ENCODE measurements at regions not wholly inside any gene's neighbourhood (a gene's known extent, or its start where the extent isn't known, plus 50 kb on each side); places are given as distances from the start of the nearest gene placed in this dataset.

DNA sequence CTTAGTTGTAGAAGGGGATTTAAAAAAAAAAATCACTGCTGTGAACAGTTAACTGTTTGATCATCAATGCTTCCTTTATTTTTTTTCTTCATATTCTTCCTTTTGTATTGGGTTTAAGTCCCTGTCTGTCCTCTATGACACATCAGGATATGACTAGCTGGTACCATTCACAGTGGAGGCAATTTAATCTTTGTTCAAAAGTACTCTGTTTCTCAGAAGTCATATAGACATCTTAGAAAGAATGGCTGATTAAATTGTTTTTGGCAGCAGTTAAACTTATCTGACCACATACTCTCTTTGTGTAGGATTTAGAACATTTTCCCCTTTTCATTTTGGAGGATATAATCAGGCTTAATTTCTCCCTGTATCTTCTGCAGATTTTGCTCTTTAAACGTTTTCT, 807.8 kb upstream of the CDH2 start:
- TF ChIP-seq, protein P1, sequence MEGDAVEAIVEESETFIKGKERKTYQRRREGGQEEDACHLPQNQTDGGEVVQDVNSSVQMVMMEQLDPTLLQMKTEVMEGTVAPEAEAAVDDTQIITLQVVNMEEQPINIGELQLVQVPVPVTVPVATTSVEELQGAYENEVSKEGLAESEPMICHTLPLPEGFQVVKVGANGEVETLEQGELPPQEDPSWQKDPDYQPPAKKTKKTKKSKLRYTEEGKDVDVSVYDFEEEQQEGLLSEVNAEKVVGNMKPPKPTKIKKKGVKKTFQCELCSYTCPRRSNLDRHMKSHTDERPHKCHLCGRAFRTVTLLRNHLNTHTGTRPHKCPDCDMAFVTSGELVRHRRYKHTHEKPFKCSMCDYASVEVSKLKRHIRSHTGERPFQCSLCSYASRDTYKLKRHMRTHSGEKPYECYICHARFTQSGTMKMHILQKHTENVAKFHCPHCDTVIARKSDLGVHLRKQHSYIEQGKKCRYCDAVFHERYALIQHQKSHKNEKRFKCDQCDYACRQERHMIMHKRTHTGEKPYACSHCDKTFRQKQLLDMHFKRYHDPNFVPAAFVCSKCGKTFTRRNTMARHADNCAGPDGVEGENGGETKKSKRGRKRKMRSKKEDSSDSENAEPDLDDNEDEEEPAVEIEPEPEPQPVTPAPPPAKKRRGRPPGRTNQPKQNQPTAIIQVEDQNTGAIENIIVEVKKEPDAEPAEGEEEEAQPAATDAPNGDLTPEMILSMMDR (IDR thresholded peaks at IDR 0.05) = no peak
- Histone ChIP-seq H3K36me3 (no peaks in the 10 kb centered on the region), H3K9me3 (no peaks in the 10 kb centered on the region), H3K4me3 (no peak overlapping the region), H3K4me1 (no peaks in the 10 kb centered on the region), H3K27ac (no peak overlapping the region), H3K27me3 (no peaks in the 10 kb centered on the region)
- DNase-seq = no peak
- intact Hi-C loops (cut with DNase I; ENCODE audit: low total_unique reads) = no loop called here

DNA sequence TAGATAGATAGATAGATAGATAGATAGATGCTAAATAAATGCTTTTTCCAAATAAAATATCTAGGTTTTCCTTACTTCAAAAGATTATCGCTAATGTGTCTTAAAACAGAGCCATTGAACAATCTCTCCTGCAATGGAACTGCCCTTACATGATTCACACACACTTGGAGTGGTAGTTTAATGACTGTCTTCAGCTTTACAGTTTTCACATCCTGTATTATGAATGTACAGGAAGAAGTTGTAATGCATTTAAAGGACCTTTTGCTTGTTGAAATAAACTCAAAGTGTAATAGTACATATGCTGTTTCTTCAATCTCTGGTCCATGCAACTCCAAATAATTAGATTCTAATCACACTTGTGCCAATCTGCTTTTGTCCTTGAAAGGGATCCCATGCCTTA, 797.6 kb upstream of the CDH2 start:
- TF ChIP-seq, protein P1 (IDR thresholded peaks at IDR 0.05) = no peak
- no peaks in the 10 kb centered on the region for H3K27me3 ChIP-seq
- DNase-seq = no peak
- H3K9me3 ChIP-seq = no peaks in the 10 kb centered on the region
- H3K27ac ChIP-seq = no peak overlapping the region
- no peaks in the 10 kb centered on the region for H3K36me3 ChIP-seq
- intact Hi-C loops (cut with DNase I; ENCODE audit: low total_unique reads) = no loop called here
- no peak overlapping the region for H3K4me3 ChIP-seq
- H3K4me1 ChIP-seq = peaks cover 0 to 10% (median 0%) of the 10 kb centered on the region in 4 donors

DNA sequence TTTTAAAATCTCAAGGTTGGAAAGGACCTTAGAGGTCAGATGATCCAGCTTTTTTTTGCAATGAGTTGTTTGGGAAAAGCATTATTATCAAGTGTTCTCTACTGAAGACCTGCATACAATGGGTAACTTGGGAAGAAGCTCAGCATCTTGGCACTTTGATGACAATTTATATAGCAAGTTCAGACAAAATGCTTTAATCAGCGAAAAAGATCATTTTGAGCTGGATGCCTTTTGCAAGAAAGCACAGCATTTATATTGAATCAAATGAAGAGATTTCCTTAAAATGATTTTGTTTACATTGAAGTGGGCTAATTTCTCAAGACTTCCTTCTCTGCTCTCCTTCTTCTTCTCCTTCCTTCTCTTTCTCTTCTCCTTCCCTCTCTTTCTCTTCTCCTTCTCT, 796.4 kb upstream of the CDH2 start:
- TF ChIP-seq, protein P1 (IDR thresholded peaks at IDR 0.05) = no peak

DNA sequence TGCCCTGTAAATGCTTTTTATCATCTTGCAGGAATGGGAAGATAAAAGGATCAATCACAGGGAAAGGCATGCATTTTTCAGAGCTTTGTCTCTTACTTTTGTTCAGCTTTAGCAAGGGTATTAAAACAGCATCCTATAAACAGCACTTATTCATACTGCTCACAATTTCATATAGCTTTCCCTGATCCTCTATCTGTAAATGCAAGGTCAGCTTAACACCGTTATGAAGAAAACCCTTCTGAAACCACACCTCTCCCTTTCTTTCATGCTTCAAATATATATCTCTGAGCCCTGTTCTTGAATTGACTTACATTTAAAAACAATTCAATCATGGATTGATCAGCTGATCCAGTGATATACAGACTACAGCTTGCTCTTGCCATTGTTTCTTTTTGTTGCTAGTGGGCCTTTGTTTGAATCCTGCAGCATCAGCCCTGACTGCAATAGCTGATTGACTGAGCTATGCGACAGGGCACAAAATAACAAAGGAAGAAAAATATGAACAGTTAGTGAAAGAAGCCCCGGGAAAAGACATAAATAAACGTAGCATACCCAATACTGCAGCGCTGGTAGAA, 795.5 kb upstream of the CDH2 start:
- TF ChIP-seq, protein P1 (IDR thresholded peaks at IDR 0.05) = no peak
- H3K27me3 ChIP-seq = no peaks in the 10 kb centered on the region
- DNase-seq = no peak
- H3K4me3 ChIP-seq = no peak overlapping the region
- H3K4me1 ChIP-seq = peaks cover 0 to 10% (median 0%) of the 10 kb centered on the region in 4 donors
- intact Hi-C loops (cut with DNase I; ENCODE audit: low total_unique reads) = no loop called here
- H3K9me3 ChIP-seq = no peaks in the 10 kb centered on the region
- H3K36me3 ChIP-seq = no peaks in the 10 kb centered on the region
- H3K27ac ChIP-seq = no peak overlapping the region

More for the DNA sequence above, 796.4 kb upstream of the CDH2 start:
- Histone ChIP-seq H3K4me1 (peaks cover 0 to 10% (median 0%) of the 10 kb centered on the region in 4 donors), H3K4me3 (no peak overlapping the region), H3K36me3 (no peaks in the 10 kb centered on the region), H3K27me3 (no peaks in the 10 kb centered on the region), H3K27ac (no peak overlapping the region), H3K9me3 (no peaks in the 10 kb centered on the region)
- intact Hi-C loops (cut with DNase I; ENCODE audit: low total_unique reads) = no loop called here
- no peak for DNase-seq

DNA sequence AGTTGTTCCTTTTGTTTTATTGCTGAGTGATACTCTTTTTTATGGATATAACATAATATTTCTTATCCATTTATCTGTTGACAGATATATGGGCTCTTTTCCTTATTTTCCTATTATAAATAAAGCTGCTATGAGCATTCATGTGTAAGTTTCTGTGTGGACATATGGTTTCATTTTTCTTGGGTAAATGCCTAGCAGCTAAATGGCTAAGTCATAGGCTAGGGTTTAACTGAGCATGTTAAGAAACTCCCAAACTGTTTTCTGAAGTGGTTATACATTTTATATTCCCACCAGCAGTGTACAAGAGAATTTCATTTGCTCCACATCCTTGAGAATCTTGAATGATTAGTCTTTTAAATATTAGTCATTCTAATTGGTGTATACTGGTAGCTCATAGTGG, 786.6 kb upstream of the CDH2 start:
- Histone ChIP-seq H3K27me3 (no peaks in the 10 kb centered on the region), H3K36me3 (no peaks in the 10 kb centered on the region), H3K4me1 (peaks cover 0 to 8% (median 0%) of the 10 kb centered on the region in 4 donors), H3K9me3 (no peaks in the 10 kb centered on the region), H3K4me3 (no peak overlapping the region), H3K27ac (no peak overlapping the region)
- DNase-seq = no peak
- intact Hi-C loops (cut with DNase I; ENCODE audit: low total_unique reads) = no loop called here
- TF ChIP-seq, protein P1 (IDR thresholded peaks at IDR 0.05) = no peak

Measured in tibial artery (tissue), 4 donors.